Lower leg skin (tissue), 4 donors: ENCODE measurements at regions not wholly inside any gene's neighbourhood (a gene's known extent, or its start where the extent isn't known, plus 50 kb on each side); places are given as distances from the start of the nearest gene placed in this dataset.

Source experiments
- DNase-seq, 2 donors: peaks; one replicate each; pipeline ENCODE4 v3.0.0-alpha.2; 2019; ENCODE audit warnings: low spot score in 2 of 2
- H3K4me3 ChIP-seq: fragments of 200-600 bp; sonication (generic); 2 replicates; pipeline ENCODE4 v1.5.1; 2017; ENCODE audit warnings: mild to moderate bottlenecking, low read depth; ENCODE audit not compliant: poor library complexity, severe bottlenecking
- POLR2A ChIP-seq, 2 donors: fragments of 450-650 bp; IDR thresholded peaks; one replicate each; pipeline ENCODE4 v1.6.1; 2016 to 2017; ENCODE audit warnings: antibody characterized with exemption in 2 of 2, mild to moderate bottlenecking in 1 of 2, moderate library complexity in 1 of 2
- WGBS, 2 donors: methylation state at CpG; one replicate each; pipeline ENCODE4 v1.1.5; 2018; 5-methylcytosine and 5-hydroxymethylcytosine counted together
- intact Hi-C: fragments of 100-400 bp; cut with DNase I; formaldehyde crosslinking; loops from one replicate; pipeline ENCODE4 v1.15.0; 2023; ENCODE audit warnings: low total_unique reads
- TF ChIP-seq, protein P1 (sequence below), 3 donors: fragments of 450-650 bp; IDR thresholded peaks; one replicate each; pipeline ENCODE4 v1.5.1; 2016; ENCODE audit warnings: antibody characterized with exemption in 3 of 3, mild to moderate bottlenecking in 3 of 3, moderate library complexity in 2 of 3

DNA sequence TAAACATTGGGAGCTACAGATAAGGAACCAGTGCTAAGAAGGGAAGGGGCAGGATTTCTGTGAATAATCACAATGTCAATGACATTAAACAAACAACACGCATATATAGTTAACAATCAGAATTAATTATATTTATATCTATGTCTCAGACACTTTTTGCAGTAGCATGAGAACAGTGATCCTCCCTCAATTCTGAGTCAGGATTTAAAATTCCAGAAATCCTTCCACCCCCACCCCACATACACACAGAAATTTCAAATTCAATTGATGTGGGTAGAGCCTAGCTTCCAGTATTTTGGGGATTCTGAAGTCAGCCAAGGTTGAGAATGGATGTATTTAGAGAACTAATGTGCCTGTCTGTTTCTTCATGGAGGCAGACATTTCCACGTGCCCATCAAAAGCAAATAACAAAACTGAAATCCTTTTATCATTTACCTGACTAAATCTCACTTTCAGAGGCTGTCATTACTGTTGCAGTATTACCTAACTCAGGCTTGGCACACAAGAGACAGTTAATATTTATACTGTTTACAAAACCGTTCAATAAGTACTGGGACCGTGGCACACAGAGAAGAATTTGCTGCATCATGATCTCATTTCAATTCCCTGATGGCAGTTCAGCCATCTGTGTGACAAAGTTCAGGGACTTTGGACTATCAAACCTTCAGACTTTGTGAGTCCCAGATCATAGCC, 116.6 kb upstream of the PALS2 start:
- TF ChIP-seq, protein P1, sequence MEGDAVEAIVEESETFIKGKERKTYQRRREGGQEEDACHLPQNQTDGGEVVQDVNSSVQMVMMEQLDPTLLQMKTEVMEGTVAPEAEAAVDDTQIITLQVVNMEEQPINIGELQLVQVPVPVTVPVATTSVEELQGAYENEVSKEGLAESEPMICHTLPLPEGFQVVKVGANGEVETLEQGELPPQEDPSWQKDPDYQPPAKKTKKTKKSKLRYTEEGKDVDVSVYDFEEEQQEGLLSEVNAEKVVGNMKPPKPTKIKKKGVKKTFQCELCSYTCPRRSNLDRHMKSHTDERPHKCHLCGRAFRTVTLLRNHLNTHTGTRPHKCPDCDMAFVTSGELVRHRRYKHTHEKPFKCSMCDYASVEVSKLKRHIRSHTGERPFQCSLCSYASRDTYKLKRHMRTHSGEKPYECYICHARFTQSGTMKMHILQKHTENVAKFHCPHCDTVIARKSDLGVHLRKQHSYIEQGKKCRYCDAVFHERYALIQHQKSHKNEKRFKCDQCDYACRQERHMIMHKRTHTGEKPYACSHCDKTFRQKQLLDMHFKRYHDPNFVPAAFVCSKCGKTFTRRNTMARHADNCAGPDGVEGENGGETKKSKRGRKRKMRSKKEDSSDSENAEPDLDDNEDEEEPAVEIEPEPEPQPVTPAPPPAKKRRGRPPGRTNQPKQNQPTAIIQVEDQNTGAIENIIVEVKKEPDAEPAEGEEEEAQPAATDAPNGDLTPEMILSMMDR (IDR thresholded peaks at IDR 0.05): no peak
- TF ChIP-seq POLR2A (IDR thresholded peaks at IDR 0.05): no peak
- WGBS, 2 donors: 35 to 45% methylated on average over 4 of the region's 4 CpGs
- no peak overlapping the region for H3K4me3 ChIP-seq
- DNase-seq: no peak
- intact Hi-C loops: no loop called here

DNA sequence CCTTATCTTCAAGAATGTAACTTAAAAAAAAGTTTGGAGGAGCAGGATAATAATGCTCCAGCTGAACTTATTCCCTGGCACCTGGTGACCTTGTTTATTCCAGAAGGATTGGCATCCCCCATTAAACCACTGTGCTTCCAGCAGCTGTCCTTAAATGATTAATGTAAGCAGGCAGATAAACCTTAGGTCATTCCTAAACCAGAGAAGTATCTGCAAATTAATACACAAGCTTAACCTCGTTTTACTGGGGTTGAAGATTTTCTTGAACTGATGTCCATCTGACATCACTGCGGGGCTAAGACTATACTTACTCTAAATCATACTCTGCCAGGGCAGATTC, 116.1 kb upstream of the PALS2 start:
- WGBS, 2 donors: 40 to 52% methylated on average over 2 of the region's 2 CpGs
- no peak for DNase-seq
- no peak overlapping the region for H3K4me3 ChIP-seq
- intact Hi-C loops: no loop called here
- no peak for TF ChIP-seq POLR2A (IDR thresholded peaks at IDR 0.05)
- TF ChIP-seq, protein P1 (IDR thresholded peaks at IDR 0.05): no peak

DNA sequence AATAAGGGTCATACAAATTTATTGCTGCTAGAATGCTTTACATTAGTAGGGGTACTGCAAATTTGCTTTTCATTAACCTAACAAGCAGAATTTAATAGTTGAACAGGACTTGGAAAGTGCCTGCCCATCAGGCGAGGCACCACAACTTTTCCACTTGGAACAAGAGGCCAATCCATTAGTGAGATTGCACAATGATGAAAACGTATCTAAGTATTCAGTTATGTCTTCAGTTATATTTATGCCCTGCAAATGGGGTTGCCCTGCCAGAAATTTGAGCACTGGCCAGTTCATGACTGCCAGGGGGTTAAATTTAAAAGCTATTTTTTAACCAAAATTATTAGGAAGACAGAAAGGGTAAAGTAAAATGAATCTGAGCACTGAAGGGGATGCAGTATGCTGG, 111.1 kb upstream of the PALS2 start:
- no peak overlapping the region for H3K4me3 ChIP-seq
- TF ChIP-seq, protein P1 (IDR thresholded peaks at IDR 0.05): no peak
- no peak for TF ChIP-seq POLR2A (IDR thresholded peaks at IDR 0.05)
- 32 to 51% methylated on average over 2 of the region's 2 CpGs for WGBS, 2 donors
- intact Hi-C loops: no loop called here
- no peak for DNase-seq

DNA sequence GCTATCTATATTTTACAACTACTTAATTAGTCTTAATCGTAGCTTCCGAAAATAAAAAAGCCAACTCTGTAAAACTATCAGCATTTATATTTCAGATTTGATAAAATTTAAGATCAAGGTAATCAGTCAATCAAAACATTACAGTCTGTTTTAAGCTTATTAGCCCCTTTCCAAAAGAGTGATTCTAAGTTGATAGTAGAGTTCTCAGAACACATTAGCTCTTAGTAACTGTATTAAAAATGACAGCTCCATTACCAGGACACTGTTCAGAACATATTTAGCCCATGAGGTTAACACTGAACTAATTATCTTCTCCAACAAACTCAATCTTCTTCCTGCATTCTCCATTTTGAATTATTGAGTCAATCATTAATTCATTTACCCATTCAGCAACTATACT, 110.3 kb upstream of the PALS2 start:
- intact Hi-C loops: no loop called here
- DNase-seq: no peak
- WGBS, 2 donors: 91 to 95% methylated on average over 2 of the region's 2 CpGs
- no peak overlapping the region for H3K4me3 ChIP-seq
- TF ChIP-seq, protein P1 (IDR thresholded peaks at IDR 0.05): no peak
- no peak for TF ChIP-seq POLR2A (IDR thresholded peaks at IDR 0.05)

DNA sequence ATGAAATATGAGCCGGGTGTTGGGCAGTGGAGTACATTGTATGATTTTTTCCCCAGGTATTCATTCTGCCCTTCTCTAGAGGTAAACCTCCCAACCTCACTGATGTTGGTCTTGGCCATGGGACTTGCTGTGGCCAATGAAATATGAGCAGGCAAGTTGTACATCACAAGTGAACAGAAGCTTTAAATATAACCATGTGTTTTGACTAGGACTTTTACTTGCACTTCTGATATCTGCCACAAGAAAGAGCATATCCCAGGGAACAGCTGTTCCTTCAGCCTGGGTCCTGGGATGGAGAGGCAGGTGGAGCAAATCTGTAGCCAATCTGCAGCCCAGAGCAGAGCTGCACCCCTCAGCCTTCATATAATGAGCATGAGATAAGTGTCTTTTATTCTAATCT, 109.8 kb upstream of the PALS2 start:
- TF ChIP-seq, protein P1 (IDR thresholded peaks at IDR 0.05): no peak
- no peak for TF ChIP-seq POLR2A (IDR thresholded peaks at IDR 0.05)
- intact Hi-C loops: no loop called here
- WGBS, 2 donors: 83 to 88% methylated on average over 1 of the region's 1 CpG
- no peak for DNase-seq
- no peak overlapping the region for H3K4me3 ChIP-seq

DNA sequence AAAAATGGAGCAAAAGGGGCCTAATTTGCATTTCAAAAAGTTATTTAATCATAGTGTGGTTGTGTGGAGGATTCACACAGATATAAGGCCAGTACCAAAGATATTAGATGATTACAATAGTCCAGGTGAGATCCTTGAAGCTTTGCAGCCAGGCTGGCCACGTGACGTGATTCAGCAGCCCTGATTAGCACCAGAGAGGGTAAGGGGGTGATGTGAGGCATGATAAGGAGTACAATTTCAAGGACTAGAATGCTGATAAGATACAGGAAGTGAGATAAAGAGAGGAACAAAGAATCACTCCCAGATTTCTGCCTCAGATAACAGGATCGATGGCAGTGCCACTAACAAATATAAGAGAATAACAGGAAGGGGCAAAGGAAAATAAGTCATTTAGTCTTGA, 108.4 kb upstream of the PALS2 start:
- WGBS, 2 donors: 61 to 70% methylated on average over 3 of the region's 3 CpGs
- no peak overlapping the region for H3K4me3 ChIP-seq
- no peak for DNase-seq
- no peak for TF ChIP-seq POLR2A (IDR thresholded peaks at IDR 0.05)
- TF ChIP-seq, protein P1 (IDR thresholded peaks at IDR 0.05): no peak
- intact Hi-C loops: no loop called here
